ENCODE measurements at regions not wholly inside any gene's neighbourhood (a gene's known extent, or its start where the extent isn't known, plus 50 kb on each side); places are given as distances from the start of the nearest gene placed in this dataset.
"Not testable (repeated sequence)": the region's sequence is repeated elsewhere in the genome, so short reads cannot be mapped to it uniquely, and the experiment has no call there.

DNA sequence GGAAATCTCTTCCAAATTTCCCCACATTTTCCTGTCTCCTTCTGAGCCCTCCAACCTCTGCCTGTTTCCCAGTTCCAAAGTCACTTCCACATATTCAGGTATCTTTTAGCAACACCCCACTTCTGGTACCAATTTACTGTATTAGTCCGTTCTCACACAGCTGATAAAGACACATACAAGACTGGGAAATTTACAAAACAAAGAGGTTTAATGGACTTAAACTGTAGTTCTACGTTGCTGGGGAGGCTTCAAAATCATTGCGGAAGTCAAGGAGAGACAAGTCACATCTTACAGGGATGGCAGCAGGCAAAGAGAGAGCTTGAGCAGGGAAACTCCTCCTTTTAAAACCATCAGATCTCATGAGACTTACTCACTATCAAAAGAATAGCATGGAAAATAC is 122.0 kb downstream of the ALG1L2 start:
- DNase-seq (ENCODE audit: low spot score); H3K27me3 ChIP-seq (replicated peaks; ENCODE audit: insufficient read depth); H3K4me1 ChIP-seq (ENCODE audit: control insufficient read depth in 1 of 2, low read depth in 2 of 2); H3K27ac ChIP-seq; ATAC-seq (ENCODE audit: insufficient number of reproducible peaks, low FRiP score, low read depth); H3K36me3 ChIP-seq; H3K4me3 ChIP-seq; H3K9me3 ChIP-seq: not testable (repeated sequence)

DNA sequence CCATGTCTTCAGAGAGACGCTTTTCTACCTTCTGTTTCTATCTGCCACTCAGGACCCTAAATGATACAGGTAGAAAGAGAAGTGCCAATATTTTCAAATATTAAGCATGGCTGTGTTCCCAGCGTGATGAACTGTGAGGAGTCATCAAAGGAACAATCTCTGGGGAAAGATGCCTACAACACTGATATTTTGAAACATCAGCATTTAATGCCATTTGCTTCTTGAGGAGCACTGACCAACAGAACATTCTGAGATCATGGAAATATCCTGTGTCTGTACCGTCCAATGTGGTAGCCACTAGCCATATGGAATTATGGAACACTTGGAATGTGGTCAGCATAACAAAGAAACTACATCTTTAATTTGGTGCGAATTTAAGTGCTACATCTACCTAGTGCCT is 117.9 kb upstream of the COL6A5 start:
- no peaks in the 10 kb centered on the region for H3K36me3 ChIP-seq
- H3K9me3 ChIP-seq: no peaks in the 10 kb centered on the region
- no peak for DNase-seq (ENCODE audit: low spot score)
- no peaks in the 10 kb centered on the region for H3K27me3 ChIP-seq (replicated peaks; ENCODE audit: insufficient read depth)
- no peak for ATAC-seq (ENCODE audit: insufficient number of reproducible peaks, low FRiP score, low read depth)
- no peak overlapping the region for H3K27ac ChIP-seq
- no peaks in the 10 kb centered on the region for H3K4me1 ChIP-seq (ENCODE audit: control insufficient read depth in 1 of 2, low read depth in 2 of 2)
- H3K4me3 ChIP-seq: no peak overlapping the region
- TF ChIP-seq, protein P1, sequence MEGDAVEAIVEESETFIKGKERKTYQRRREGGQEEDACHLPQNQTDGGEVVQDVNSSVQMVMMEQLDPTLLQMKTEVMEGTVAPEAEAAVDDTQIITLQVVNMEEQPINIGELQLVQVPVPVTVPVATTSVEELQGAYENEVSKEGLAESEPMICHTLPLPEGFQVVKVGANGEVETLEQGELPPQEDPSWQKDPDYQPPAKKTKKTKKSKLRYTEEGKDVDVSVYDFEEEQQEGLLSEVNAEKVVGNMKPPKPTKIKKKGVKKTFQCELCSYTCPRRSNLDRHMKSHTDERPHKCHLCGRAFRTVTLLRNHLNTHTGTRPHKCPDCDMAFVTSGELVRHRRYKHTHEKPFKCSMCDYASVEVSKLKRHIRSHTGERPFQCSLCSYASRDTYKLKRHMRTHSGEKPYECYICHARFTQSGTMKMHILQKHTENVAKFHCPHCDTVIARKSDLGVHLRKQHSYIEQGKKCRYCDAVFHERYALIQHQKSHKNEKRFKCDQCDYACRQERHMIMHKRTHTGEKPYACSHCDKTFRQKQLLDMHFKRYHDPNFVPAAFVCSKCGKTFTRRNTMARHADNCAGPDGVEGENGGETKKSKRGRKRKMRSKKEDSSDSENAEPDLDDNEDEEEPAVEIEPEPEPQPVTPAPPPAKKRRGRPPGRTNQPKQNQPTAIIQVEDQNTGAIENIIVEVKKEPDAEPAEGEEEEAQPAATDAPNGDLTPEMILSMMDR (IDR thresholded peaks at IDR 0.05): no peak

DNA sequence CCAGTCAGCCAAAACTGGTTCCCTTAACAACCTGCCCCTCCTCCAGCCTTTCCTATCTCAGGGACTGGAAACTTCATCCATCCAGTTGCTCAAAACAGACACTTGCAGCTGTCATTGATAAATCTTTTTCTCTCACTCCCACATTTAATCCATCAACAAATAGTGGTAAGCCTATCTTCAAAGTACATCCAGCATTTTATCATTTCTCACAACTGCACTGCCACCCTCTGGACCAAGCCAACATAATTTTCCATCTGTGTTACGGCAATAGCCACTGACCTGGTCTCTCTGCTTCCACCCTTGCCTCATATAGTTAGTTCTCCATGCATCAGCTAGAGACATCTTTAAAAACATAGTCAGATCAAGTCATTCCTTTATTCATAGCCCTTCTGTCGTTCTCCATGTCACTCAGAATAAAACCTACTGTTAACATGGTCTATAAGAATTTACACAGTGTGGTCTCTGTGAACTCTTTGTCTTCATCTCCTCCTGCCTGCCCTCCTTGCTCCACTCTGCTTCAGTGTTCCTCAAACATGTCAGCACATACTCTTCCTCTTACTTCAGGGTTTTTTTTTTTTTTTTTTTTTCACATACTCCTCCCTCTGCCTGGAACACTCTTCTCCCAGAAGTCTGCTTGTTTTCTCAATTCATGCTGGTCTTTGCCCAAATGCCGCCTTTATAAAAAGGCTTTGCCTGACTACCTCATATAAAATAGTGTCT is 102.5 kb upstream of the COL6A5 start:
- H3K36me3 ChIP-seq: no peaks in the 10 kb centered on the region
- TF ChIP-seq, protein P1 (IDR thresholded peaks at IDR 0.05): no peak
- no peak for DNase-seq (ENCODE audit: low spot score)
- H3K27ac ChIP-seq: no peak overlapping the region
- no peak for ATAC-seq (ENCODE audit: insufficient number of reproducible peaks, low FRiP score, low read depth)
- H3K27me3 ChIP-seq (replicated peaks; ENCODE audit: insufficient read depth): no peaks in the 10 kb centered on the region
- no peaks in the 10 kb centered on the region for H3K4me1 ChIP-seq (ENCODE audit: control insufficient read depth in 1 of 2, low read depth in 2 of 2)
- H3K9me3 ChIP-seq: no peaks in the 10 kb centered on the region
- no peak overlapping the region for H3K4me3 ChIP-seq

DNA sequence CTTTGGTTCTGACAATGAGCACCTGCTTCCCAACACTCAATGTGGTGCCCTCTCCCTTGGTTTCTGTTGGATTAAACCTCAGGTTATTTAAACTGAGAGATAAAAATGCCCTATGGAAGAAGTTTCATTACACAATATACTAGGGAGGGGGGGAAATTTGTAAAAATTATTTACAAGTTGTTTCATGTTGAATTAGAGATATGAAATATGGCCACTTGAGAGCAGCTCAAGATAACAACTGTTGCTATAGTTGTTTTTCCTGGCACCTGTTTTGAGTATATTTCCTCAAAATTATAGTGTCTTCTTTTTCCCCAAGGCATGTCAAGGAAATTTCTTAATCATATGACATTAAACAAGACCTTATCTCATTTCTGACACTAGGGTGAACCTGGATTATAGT is 101.7 kb upstream of the COL6A5 start:
- DNase-seq (ENCODE audit: low spot score): no peak
- TF ChIP-seq, protein P1 (IDR thresholded peaks at IDR 0.05): no peak
- Histone ChIP-seq H3K27ac (no peak overlapping the region), H3K27me3 (replicated peaks; ENCODE audit: insufficient read depth) (no peaks in the 10 kb centered on the region), H3K4me1 (ENCODE audit: control insufficient read depth in 1 of 2, low read depth in 2 of 2) (no peaks in the 10 kb centered on the region), H3K36me3 (no peaks in the 10 kb centered on the region), H3K4me3 (no peak overlapping the region), H3K9me3 (no peaks in the 10 kb centered on the region)
- no peak for ATAC-seq (ENCODE audit: insufficient number of reproducible peaks, low FRiP score, low read depth)

DNA sequence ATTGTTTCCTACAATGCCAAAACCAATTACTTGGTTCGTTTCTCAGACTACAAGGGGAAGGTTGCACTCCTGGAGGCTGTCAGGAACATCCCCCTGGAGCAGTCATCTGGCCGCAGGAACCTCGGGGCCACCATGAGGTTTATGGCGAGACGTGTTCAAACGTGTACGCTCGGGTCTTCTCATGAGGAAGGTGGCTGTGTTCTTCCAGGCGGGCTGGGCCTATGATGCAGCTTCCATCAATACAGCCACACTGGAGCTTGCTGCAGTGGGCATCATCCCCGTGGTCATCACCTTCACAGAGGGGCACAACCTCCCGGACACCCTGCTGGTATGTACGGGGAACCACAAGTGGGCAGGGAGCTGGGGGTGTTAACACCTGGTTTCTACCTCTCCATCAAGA is 94.5 kb upstream of the COL6A5 start:
- ATAC-seq (ENCODE audit: insufficient number of reproducible peaks, low FRiP score, low read depth): no peak
- no peaks in the 10 kb centered on the region for H3K9me3 ChIP-seq
- H3K4me1 ChIP-seq (ENCODE audit: control insufficient read depth in 1 of 2, low read depth in 2 of 2): no peaks in the 10 kb centered on the region
- no peak overlapping the region for H3K27ac ChIP-seq
- no peak for DNase-seq (ENCODE audit: low spot score)
- no peaks in the 10 kb centered on the region for H3K27me3 ChIP-seq (replicated peaks; ENCODE audit: insufficient read depth)
- H3K36me3 ChIP-seq: no peaks in the 10 kb centered on the region
- TF ChIP-seq, protein P1 (IDR thresholded peaks at IDR 0.05): no peak
- H3K4me3 ChIP-seq: no peak overlapping the region

DNA sequence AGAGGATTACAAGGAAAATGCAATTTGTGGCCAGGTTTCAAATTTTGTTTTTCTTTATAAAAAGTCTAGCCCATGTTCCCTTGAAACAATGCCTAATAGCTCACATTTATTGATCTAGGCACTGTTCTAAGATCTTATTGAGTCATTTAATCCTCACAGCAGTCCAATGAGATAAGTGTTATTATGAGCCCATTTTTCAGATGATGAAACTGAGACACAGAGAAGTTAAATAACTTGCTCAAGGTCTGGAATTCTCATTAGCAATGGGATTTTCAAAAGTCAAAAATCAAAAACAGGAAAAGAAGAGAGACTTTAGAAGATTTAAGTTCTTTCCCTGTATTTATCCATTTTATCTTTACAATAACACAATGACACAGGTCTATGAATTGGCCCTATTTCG is 90.0 kb upstream of the COL6A5 start:
- ATAC-seq (ENCODE audit: insufficient number of reproducible peaks, low FRiP score, low read depth) (no peak), DNase-seq (ENCODE audit: low spot score) (no peak)
- Histone ChIP-seq H3K27me3 (replicated peaks; ENCODE audit: insufficient read depth) (no peaks in the 10 kb centered on the region), H3K36me3 (no peaks in the 10 kb centered on the region), H3K27ac (no peak overlapping the region), H3K4me3 (no peak overlapping the region), H3K9me3 (no peaks in the 10 kb centered on the region), H3K4me1 (ENCODE audit: control insufficient read depth in 1 of 2, low read depth in 2 of 2) (no peaks in the 10 kb centered on the region)
- TF ChIP-seq, protein P1 (IDR thresholded peaks at IDR 0.05): no peak

All from thoracic aorta (tissue), 2 donors.